HG02938 (cell line): ENCODE measurements at regions not wholly inside any gene's neighbourhood (a gene's known extent, or its start where the extent isn't known, plus 50 kb on each side); places are given as distances from the start of the nearest gene placed in this dataset.
"Not testable (repeated sequence)": the region's sequence is repeated elsewhere in the genome, so short reads cannot be mapped to it uniquely, and the experiment has no call there.

Source experiments
- ATAC-seq: cut with Tn5 transposase; IDR thresholded peaks from one replicate; pipeline ENCODE4 v1.9.1; 2021; ENCODE audit warnings: mild to moderate bottlenecking, moderate library complexity; ENCODE audit not compliant: unreplicated experiment

DNA sequence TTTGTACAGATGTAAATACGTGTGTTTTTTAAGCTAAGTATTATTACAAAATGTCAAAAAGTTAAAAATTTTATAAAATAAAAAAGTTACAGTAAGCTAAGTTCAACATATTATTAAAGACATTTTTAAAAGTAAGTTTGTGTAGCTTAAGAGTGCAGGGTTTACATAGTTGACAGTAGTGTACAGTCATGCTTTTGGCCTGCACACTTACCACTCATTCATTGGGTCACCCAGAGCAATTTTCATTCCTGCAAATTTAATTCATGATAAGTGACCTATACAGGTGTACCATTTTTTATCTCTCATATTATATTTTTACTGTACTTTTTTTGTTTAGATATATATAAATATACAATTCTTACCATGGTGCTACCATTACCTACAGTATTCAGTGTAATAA lies 769.9 kb upstream of the SLITRK6 start:
- no peak for ATAC-seq

DNA sequence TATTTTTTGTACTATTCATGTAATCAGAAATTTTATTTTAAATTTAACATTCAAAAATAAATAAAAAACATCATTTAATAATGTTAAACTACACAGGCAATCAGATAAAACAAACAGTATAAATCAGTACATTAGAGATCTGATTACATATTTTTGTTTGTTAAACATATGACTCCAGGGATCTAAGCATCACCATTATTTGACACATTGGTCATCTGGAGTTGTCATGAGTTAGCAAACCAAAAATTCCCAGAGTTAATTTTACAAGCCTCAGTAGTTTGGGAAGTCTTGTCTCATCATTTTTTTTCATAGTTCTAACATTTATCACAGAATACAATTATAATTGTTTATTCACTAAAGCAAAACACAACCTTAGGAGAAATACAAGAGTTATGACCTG lies 770.8 kb upstream of the SLITRK6 start:
- no peak for ATAC-seq

DNA sequence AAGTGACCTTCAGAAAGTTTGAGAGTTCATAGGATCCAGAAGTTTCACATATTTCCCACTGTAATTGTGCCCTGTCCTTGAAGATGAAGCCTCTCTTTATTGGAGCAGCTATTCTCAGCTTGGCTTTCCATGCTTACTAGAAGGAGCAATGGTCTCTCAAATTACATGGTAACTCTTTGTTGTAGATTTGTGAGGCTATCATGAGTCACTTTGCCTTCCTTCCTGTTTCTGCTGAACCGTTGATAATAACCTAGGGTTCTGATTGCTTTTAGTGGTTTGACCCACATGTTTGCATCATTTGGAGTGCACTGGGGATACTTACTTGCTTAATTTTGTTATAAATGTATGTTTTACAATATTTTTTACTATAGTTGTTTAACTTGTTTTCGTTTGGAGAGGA lies 772.9 kb upstream of the SLITRK6 start:
- ATAC-seq, result no peak

DNA sequence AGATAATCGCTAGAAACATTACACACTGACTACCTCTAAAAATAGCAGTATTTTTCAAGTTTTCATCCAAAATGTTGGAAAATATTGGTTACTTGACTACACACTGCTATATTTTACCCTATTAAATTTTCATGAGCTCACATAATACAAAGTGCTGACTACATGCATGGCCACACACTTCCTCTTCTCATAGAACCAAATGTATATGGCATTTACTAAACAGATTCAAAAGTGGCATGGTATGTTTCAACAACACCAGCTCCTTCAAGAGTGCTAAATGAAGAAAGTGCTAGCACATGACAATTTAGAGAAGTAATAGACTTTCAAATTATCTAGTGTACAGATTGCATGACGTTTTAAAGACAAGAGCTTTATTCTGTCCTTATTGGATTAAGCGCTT lies 780.4 kb upstream of the SLITRK6 start:
- no peak for ATAC-seq

DNA sequence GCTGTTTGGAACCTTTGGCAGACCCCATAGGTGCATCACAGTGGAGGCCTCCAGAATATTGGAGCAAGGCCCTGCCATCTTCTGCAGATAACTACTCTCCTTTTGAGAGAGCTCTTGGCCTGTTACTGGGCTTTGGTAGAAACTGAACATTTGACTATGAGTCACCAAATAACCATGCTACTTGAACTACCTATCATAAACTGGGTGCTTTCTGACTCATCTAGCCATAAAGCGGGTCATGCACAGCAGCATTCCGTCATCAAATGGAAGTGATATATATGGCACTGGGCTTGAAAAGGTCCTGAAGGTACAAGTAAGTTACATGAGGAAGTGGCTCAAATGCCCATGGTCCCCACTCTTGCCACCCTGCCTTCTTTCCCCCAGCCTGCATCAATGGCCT lies 782.5 kb upstream of the SLITRK6 start:
- ATAC-seq, result no peak

DNA sequence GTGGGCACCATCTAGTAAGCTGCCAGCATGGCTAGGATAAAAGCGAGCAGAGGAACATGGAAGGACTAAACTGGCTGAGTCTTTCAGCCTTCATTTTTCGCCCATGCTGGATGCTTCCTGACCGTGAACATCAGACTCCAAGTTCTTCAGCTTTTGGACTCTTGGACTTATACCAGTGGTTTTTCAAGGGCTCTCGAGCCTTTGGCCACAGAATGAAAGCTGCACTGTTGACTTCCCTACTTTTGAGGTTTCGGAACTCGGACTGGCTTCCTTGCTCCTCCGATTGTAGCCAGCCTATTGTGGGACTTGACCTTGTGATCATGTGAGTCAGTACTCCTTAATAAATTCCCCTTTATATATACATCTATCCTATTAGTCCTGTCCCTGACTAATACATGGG lies 785.1 kb upstream of the SLITRK6 start:
- ATAC-seq, result no peak

DNA sequence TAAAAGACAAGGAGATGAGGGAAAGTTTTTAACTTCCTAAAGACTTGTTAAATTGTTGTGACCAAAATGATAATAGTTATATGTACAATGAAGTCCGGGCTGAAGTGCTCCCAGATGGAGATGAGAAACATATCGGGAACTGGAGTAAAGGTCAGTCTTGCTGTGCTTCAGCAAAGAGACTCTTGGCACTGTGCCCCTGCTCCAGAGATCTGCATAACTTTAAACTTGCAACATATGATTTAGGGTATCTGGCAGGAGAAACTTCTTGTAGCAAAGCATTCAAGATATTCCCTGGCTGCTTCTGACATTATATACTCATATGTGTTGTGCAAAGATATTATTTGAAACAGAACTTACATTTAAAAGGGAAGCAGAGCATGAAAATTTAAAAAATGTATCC lies 786.6 kb upstream of the SLITRK6 start:
- ATAC-seq, result no peak

DNA sequence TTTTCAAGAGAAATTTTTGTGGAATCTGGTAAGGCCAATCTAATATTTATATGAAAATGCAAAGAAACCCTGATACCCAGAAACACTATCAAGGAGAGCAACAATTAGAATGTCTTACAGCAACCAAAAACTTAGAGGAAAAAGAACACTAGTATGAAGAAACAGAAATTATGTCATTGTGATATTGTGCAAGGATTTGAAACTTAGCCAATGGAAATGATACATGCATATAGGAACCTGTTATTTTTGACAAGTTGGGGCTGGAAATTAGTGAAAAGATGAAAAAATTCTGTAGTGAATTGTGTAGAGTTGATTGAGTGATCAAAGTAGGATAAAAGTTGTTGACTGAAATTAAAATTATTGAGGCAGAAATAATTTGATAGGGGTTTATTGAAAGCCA lies 792.6 kb upstream of the SLITRK6 start:
- no peak for ATAC-seq

DNA sequence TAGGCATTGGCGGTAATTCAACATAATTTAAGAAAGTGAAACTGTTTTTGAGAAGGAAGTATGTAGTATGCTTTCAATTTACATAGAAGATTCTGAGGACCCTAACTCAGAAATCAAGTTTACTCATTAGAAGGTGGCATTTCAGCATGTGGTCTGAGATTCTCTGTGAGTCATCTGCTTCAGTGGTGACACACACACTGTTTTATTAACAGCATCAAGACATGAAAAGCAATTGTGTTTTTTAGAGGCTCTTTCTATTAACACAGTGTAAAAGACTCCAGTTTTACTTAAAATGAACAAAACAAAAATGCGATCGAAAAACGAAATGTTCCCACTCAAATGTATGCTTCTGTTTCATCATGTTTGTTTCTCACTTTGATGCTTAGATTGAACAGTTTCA lies 802.1 kb upstream of the SLITRK6 start:
- ATAC-seq, result no peak

DNA sequence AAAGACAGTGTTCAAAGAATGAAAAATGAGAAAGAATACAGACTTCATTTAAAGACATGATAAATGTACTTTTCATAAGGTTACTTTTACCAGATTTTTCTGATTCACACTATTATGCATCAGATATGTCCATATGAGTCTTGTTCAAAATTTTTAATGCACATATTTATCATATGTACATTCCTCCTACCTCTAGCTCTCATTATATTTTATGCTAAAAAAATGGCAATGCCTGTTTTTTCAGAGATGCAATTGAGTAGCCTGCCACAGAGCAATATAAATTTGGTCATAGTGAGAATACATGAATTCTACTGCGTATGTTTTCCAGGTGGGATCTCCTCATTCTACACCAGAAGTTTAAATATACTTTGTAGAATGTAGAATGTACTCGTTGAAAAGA lies 807.0 kb upstream of the SLITRK6 start:
- ATAC-seq, result no peak

DNA sequence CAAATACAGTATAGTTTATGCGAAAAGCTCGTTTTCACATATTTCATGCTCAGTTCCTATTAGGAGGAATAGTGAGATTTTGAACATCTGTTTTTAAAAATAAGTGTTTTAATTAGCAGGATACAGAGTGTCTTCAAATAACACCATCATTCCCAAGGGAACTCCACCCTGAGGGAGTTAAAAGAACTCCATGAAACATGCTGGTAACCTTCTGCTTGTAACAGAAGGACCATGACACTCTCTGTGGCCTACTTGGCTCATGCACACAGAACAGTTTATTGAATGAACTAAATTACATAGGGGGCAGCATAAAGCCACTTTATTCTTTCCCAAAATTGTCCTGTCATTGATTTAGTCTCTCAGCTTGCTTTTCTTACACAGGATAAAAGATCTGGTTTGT lies 809.5 kb upstream of the SLITRK6 start:
- ATAC-seq, result no peak

DNA sequence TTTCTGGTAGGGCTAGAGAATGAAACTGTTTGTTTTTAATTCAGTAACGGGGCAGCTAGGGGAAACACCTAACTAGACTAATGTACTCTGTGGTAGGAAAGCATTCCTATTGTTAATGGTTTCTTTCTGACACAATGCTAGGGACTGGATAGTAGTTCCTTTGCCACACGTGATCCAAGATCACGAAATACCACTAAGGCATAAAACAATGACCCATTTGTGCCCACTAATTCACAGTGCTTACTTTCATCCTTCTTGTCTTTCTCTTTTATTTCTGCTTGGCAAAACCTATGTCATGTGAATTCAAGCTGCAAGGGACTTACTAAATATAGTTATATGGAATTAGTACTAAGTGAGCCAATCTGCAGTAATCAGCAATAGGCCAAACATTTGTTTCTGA lies 834.1 kb upstream of the SLITRK6 start:
- ATAC-seq, result no peak

DNA sequence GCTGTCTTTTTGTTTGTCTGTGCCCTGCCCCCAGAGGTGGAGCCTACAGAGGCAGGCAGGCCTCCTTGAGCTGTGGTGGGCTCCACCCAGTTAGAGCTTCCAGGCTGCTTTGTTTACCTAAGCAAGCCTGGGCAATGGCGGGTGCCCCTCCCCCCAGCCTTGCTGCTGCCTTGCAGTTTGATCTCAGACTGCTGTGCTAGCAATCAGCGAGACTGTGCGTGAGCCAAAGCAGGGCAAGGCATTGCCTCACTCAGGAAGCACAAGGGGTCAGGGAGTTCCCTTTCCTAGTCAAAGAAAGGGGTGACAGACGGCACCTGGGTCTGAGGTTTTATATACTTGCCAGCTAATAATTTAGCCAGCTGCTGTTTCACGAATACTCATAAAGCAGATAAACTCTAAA lies 852.0 kb upstream of the SLITRK6 start:
- ATAC-seq, result not testable (repeated sequence)

DNA sequence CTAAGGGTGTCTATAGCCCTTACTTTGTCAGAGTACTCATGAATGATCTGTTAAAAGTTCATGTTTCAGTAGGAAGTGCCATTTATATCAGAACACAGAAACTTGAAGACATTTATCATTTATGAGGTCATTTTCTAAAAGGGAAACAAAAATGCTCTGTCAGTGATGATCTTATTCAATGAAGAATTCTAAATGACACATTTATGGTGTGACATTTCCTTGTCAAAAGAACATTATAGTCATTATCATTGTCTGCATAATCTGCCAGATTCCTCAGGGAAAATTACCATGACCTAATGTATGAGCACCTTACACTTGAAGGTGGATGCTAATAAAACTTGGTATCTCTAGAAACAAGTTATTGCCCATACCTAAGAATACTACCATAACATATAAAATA lies 853.8 kb upstream of the SLITRK6 start:
- ATAC-seq, result no peak

DNA sequence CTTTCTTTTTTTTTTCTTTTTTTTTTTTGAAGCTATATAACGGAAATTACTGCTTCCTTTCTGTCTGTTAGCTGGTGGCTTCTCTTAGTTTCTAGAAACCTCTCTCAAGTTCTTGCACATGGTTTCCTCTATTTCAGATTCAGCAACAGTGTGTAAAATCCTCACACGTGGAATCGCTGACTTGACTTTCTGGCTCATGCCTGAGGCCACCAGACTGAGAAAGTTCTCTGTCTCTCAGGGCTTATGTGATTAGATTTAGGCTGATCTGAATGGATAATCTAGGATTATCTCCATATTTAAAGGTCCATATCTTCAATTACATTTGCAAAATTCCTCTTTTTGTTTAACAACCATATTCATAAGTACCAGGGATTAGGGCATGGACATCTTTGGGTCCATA lies 856.3 kb upstream of the SLITRK6 start:
- no peak for ATAC-seq

DNA sequence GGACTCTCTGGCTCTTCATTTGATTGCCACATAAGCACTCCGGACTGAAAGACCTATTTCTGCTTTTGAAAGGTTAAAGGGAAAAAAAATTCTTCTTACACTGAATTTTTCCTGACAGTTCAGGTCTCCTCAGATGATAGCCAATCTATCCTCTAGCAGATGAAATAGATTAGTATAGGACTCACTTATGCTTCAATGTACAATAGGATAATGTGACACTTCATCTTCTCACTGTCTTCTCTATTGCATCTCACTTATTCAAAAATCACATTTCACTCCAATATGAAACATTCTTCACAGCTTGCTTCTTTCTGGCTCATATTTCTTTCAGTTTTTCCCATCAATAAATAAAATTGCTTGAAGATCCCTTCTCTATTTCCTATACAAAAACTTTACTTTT lies 860.9 kb upstream of the SLITRK6 start:
- ATAC-seq, result no peak

DNA sequence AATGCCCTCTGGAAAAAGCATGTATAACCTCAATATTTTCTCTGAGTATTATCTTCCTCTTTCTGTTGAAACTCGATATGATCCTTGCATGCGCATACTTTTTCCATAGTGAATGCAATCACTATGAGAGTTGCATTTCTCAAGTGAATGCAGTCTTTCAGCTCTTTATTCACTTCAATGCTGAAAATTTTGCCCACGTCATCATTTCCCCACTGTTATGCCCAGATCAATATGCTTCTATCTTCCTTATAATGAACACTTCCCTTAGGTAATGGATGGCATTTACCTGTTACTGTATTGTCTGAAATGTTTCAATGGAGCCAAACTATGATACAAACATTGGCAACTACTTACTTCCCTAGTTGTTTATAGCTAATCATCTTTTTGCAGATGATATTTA lies 866.6 kb upstream of the SLITRK6 start:
- ATAC-seq, result no peak

DNA sequence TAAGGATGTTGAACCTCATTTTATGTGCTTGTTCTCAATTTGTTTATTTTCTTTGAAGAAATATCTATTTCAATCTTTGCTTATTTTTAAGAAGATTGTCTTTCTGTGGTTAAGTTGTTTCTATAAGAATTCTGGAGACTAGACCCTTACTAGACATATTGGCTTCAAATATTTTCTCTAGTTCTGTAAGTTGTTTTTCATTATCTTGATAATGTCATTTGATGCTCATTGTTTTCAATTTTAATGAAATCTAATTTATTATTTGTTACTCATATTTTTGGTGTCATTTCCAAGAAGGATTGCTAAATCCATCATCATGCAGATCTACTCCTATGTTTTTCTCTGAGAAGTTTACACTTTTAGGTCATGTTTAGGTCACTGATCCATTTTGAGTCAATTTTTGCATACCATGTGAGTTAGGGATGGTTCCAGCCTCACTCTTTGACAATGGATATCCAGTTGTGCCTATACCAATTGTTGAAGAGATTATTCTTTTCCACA lies 874.8 kb upstream of the SLITRK6 start:
- no peak for ATAC-seq

DNA sequence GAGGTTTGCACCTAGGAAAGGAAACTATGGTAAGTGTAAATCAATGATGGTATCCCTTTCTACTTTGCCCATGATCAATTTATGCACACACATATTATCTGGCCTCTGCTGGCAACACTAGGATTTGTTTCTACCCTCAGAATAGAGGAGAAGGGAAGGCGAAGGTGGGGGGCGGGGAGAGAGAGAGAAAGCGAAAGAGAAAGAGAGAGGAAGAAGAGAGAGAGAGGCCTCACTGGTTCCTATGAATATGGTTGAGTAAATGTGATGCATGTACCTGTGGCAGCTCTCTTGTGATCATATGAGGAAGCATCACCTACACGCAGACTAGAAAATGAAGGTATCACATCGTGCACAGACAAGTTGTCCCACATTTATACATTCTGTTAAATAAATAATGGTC lies 882.0 kb upstream of the SLITRK6 start:
- no peak for ATAC-seq

DNA sequence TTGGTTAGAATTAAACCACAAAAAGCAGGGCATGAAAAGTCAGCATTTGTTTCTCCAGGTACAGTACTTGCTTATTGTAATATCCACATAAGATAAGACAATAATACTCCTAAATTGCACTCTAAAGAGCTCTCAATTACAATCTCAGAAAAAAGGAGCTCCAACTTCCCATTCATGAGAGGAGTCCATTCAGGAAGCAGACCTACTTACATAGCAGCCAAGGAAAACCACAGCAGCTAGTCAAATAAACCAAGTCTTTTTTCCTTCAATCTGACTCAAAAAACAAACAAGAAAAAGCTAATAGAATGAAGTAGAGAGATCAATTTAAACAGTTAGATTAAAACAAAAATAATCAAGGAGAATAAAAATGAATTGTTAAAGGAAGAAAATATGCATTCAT lies 885.2 kb upstream of the SLITRK6 start:
- ATAC-seq, result no peak

DNA sequence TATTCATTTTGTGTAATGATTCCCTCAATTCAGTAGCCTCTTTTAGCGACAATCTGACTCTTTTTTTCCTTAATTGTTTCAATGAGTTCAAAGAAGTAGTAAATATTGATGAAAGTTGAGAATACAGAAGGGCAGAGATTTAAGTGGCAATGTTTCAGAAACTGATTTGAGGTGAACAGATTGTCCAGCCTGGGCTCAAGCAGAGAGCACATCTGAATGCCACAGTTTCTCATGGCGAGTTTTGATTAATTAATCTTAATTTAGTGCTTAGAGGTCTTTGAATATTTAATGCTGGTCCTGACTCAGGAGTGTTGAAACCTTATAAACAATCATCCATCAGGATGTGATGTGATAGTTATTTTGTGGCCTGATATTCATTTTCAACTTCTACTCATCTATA lies 890.7 kb upstream of the SLITRK6 start:
- no peak for ATAC-seq

DNA sequence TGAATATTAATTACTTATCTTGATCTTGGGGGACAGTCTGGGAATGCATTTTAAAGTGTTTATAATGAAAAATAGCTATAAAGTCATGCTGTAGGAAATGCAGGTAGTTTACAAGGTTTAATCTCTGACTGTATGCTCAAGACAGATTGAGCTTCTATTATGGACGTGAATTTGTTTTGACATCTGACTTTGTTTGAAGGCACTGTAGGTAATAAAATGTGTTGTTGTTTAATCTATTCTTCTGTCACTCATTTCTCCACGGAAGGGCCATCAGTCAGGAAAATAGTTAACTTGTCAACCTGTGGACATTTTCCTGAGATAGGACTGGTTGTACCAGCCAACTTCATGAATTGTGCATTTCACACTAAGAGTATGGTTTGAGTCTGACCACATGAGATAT lies 893.1 kb upstream of the SLITRK6 start:
- no peak for ATAC-seq

DNA sequence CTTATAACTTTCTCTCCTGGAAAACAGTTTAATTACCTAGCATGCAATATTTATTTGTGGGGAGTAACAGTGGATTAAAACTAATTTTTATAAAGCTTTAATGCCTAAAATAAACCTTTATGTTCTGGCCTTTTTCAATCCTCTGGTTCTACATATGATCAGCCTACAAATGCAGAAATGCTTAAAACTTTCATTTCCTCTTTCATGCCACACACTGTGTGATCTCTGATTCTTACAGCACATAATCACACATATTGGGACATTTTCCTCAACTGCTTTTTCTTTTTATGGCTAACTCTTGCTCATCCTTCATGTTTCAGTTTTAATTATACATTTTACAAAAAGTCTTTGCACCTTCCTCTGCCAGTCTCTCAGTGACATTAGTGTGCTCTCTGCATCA lies 910.8 kb upstream of the SLITRK6 start:
- ATAC-seq, result no peak

DNA sequence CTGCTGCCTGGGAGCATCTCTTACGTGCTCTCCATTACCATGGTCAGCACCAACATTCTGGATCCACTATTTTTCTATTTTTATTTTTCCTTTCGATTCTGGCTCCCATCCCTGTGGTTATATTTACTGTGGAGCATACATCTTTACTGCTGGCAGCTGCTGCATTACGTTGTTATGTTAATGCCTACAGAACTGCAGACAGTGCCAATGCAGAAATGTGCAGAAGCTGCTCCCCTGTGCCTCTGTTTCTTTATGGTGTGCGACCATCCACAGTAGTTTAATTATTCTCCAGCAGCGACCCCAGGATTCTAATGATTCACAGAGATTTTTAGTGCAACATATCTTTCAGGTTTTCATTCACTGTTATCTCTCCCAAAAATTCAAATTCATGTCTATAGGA lies 911.7 kb upstream of the SLITRK6 start:
- ATAC-seq, result no peak
